ENCODE measurements at regions not wholly inside any gene's neighbourhood (a gene's known extent, or its start where the extent isn't known, plus 50 kb on each side); places are given as distances from the start of the nearest gene placed in this dataset.

GRCh38 chr3:163273694-163274093, 1777.1 kb downstream of the OTOL1 start:
- TF ChIP-seq, protein P1, sequence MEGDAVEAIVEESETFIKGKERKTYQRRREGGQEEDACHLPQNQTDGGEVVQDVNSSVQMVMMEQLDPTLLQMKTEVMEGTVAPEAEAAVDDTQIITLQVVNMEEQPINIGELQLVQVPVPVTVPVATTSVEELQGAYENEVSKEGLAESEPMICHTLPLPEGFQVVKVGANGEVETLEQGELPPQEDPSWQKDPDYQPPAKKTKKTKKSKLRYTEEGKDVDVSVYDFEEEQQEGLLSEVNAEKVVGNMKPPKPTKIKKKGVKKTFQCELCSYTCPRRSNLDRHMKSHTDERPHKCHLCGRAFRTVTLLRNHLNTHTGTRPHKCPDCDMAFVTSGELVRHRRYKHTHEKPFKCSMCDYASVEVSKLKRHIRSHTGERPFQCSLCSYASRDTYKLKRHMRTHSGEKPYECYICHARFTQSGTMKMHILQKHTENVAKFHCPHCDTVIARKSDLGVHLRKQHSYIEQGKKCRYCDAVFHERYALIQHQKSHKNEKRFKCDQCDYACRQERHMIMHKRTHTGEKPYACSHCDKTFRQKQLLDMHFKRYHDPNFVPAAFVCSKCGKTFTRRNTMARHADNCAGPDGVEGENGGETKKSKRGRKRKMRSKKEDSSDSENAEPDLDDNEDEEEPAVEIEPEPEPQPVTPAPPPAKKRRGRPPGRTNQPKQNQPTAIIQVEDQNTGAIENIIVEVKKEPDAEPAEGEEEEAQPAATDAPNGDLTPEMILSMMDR (IDR thresholded peaks at IDR 0.05): no peak
- TF ChIP-seq POLR2A (IDR thresholded peaks at IDR 0.05): no peak
